Stimulated activated effector memory CD8-positive, alpha-beta T cell treated with anti-CD3 and anti-CD28 coated beads, Interleukin-12 subunit alpha, Interleukin-12 subunit beta, amount 100 ng/mL, for 72 hours (primary cell): ENCODE measurements at regions not wholly inside any gene's neighbourhood (a gene's known extent, or its start where the extent isn't known, plus 50 kb on each side); places are given as distances from the start of the nearest gene placed in this dataset.

Experiments
- ATAC-seq: fragments of 150-1000 bp; cut with Tn5 transposase; 2 replicates; pipeline ENCODE4 v1.10.0; 2021
- DNase-seq, 2 donors: peaks; one replicate each; pipeline ENCODE4 v3.0.0; 2021 to 2022; ENCODE audit warnings: low spot score in 2 of 2
- H3K27ac Mint-ChIP-seq: one replicate; pipeline ENCODE4 v1.8.0; 2022; ENCODE audit warnings: mild to moderate bottlenecking, mixed read lengths
- H3K36me3 Mint-ChIP-seq: one replicate; pipeline ENCODE4 v1.8.0; 2022; ENCODE audit warnings: mild to moderate bottlenecking, mixed read lengths
- H3K4me1 Mint-ChIP-seq: one replicate; pipeline ENCODE4 v1.8.0; 2022; ENCODE audit warnings: mixed read lengths
- H3K4me3 Mint-ChIP-seq: one replicate; pipeline ENCODE4 v1.8.0; 2022; ENCODE audit warnings: mild to moderate bottlenecking, mixed read lengths
- H3K9me3 Mint-ChIP-seq: one replicate; pipeline ENCODE4 v1.8.0; 2022; ENCODE audit warnings: mixed read lengths

DNA sequence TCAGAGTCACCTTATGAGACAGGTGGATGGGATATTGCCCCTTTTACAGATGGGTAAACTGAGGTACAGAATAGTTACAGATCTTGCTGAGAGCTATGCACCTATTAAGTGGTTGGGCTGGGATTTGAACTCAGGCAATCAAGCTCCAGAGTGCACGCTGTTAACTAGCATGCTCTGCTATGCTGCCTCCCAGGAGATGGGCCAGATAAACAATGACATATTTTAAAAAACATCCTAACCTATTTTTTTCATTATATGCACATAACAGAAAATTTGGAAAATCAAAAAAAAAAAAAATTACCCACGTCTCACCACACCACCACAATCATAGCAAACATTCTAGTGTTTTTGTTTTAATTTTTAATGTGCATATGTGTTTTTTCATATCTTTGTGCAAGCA, 123.4 kb upstream of the STC2 start:
- Mint-ChIP-seq H3K4me3 (no peak overlapping the region), H3K4me1 (no peaks in the 10 kb centered on the region), H3K9me3 (no peaks in the 10 kb centered on the region), H3K36me3 (no peaks in the 10 kb centered on the region), H3K27ac (no peak overlapping the region)
- ATAC-seq (no peak), DNase-seq (no peak)

DNA sequence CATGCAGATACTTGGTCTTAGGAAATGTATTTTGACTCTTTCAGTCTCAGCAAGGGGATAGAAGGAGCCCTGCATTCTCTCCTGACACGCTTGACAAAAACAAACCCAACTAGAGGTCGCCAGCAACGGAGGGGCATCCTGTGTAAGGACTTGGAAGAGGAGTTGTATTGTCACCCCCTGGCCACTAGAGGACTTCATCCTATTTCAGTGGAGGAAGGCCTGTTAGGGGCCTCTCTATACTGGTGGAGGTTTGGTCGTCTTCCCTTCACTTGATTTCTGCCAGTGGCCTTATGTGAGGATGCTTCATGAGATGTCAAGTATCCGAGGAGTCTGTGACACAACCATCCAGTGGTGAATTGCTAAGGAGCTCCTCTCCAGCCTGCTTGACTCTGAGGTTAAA, 122.8 kb upstream of the STC2 start:
- Mint-ChIP-seq H3K27ac (no peak overlapping the region), H3K4me3 (no peak overlapping the region), H3K36me3 (no peaks in the 10 kb centered on the region), H3K4me1 (no peaks in the 10 kb centered on the region), H3K9me3 (no peaks in the 10 kb centered on the region)
- ATAC-seq (no peak), DNase-seq (no peak)

DNA sequence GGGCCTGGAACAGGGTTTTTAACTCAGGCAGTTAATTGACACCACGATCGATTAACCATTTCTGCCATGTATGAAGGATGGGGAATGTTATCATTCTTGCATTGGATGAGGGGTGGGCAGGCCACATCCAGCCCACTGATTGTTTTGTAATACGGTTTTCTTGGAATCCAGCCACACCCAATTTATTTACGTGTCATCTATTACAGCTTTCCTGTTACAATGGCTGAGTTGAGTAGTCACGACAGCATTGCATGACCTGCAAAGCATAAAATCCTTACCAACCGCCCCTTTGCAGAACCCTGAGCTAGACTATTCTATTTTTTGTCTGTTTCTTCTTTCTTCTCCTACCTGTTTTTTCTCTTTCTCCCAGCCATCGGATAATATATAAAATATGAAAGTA, 122.0 kb upstream of the STC2 start:
- ATAC-seq (no peak), DNase-seq (no peak)
- Mint-ChIP-seq H3K27ac (no peak overlapping the region), H3K9me3 (no peaks in the 10 kb centered on the region), H3K36me3 (no peaks in the 10 kb centered on the region), H3K4me1 (no peaks in the 10 kb centered on the region), H3K4me3 (no peak overlapping the region)

DNA sequence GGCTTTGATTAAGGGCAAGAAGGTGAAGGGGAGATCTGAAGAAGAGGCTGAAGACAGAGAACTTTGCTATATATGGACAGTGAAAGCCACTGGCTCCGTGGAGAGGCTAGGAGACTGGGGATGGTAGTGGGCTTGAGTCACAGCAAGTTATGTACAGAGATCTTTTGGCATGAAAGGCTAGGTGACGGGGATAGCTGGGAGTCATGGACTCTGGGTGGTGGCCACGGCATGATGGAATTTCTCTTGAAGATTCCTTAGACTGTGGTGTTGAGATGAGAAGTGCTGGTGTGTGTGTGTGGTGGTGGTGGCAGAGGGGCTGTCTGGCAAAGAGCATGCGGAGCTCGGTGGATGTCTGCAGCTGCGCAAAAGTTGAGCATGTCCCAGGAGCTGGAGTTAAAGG, 120.6 kb upstream of the STC2 start:
- ATAC-seq = no peak
- Mint-ChIP-seq H3K27ac (no peak overlapping the region), H3K9me3 (no peaks in the 10 kb centered on the region), H3K4me3 (no peak overlapping the region), H3K36me3 (no peaks in the 10 kb centered on the region), H3K4me1 (no peaks in the 10 kb centered on the region)
- no peak for DNase-seq

DNA sequence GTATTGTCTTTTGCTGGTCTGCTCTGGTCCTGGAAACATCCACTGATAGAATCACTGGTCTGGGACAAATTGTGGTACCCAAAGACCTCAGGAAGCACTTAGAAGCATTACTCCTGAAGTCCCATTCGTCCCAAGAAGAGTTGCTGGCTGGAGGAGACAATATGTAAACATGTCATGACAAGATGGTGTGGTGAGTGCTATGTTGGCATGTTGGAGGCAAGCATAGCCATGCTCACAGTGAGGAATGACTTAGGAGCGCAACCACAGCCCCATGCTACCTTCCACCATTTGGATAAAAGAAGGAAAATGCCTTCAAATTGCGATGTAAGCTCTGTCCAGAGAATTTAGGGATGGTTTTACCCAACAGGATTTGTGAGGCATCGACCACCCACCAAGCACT, 115.8 kb upstream of the STC2 start:
- ATAC-seq (no peak), DNase-seq (no peak)
- no peak overlapping the region for H3K4me3 Mint-ChIP-seq
- no peaks in the 10 kb centered on the region for H3K9me3 Mint-ChIP-seq
- H3K4me1 Mint-ChIP-seq = no peaks in the 10 kb centered on the region
- no peaks in the 10 kb centered on the region for H3K36me3 Mint-ChIP-seq
- no peak overlapping the region for H3K27ac Mint-ChIP-seq

DNA sequence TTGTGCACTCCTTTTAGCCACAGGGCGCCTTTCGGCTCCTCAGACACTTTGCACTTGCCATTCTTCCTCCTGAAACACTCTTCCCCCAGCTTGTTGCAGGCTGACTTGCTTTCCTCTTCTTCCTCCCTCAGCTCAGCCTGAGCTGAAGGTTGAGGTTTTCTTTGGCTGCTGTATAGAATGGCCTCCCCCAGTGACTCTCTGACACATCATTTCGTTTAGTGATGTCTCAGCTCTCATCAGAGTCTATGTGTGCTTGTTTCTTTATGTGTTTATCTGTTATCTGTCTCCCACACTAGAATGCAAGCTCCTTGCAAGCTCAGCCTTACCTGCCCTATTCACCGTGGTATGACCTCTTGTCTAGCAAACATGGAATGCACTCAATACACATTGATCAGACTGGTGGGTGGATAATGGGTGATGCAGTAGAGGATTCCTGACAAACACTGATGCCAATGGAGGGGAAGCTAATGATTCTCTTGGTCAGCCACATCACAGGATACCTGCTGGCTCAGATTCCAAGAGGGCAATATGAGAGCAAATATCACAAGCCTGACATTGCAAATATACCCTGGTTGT, 112.9 kb upstream of the STC2 start:
- no peaks in the 10 kb centered on the region for H3K4me1 Mint-ChIP-seq
- no peak for DNase-seq
- H3K36me3 Mint-ChIP-seq = no peaks in the 10 kb centered on the region
- no peak overlapping the region for H3K27ac Mint-ChIP-seq
- no peaks in the 10 kb centered on the region for H3K9me3 Mint-ChIP-seq
- ATAC-seq = no peak
- no peak overlapping the region for H3K4me3 Mint-ChIP-seq

DNA sequence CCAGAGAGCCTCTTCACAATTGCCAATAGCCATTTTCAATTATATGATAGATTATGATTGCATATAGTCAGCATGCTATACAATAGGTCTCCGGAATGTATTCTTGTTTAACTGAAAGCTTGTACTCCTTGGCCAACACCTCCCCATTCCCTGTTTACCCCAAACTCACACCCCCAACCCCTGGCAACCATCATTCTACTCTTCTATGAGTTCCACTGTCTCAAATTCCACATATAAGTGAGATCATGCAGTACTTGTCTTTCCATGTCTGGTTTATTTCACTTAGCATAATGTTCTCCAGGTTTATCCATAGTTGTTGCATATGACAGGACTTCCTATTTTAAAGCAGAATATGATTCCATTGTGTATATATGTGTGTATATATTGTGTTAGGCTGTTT, 110.7 kb upstream of the STC2 start:
- ATAC-seq (no peak), DNase-seq (no peak)
- Mint-ChIP-seq H3K4me3 (no peak overlapping the region), H3K27ac (no peak overlapping the region), H3K36me3 (no peaks in the 10 kb centered on the region), H3K9me3 (peaks cover 3% of the 10 kb centered on the region), H3K4me1 (peaks cover 4% of the 10 kb centered on the region)

DNA sequence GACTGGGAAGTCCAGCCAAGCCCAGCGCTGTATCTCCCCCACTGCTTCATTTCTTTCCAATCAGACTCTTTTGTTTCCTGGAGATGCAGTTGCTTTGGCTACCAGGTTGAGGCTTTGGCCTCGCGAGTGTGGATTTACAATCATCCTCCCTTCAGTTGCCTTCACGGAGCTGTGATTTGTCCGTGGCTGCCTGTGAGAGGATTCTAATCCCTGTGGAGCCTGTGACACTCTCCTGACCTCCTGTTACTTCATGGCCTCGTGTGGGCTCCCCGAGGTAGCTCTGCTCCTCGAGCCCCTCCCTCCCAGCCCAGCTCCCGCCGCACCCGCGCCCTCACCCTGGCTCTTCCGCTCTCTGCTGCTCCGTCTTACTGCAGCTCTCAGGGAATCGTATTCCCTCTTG, 107.2 kb upstream of the STC2 start:
- H3K4me1 Mint-ChIP-seq = peaks cover 4% of the 10 kb centered on the region
- no peak overlapping the region for H3K4me3 Mint-ChIP-seq
- peaks cover 3% of the 10 kb centered on the region for H3K9me3 Mint-ChIP-seq
- H3K36me3 Mint-ChIP-seq = no peaks in the 10 kb centered on the region
- ATAC-seq (no peak), DNase-seq (no peak)
- H3K27ac Mint-ChIP-seq = peak overlapping the region; percentile 12

DNA sequence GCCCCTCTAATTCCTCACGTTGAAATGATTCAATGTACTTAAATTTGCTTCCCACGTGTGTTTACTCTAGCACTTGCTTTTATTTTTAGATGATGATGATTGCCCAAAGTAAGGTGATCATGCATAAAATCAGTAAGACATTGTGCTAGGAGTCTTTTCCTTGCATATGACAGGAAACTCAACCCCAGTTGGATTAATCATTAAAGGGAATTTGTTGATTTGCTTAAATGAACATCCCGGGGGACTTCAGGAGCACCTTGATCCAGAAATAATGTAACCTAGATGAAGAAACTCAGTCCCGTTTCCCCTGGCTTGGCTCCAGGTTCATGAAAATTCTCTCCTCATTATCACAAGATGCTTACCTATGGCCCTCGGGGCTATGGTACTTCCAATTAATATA, 106.1 kb upstream of the STC2 start:
- ATAC-seq = no peak
- Mint-ChIP-seq H3K9me3 (peaks cover 3% of the 10 kb centered on the region), H3K4me3 (no peak overlapping the region), H3K4me1 (peaks cover 4% of the 10 kb centered on the region), H3K27ac (no peak overlapping the region), H3K36me3 (no peaks in the 10 kb centered on the region)
- no peak for DNase-seq

DNA sequence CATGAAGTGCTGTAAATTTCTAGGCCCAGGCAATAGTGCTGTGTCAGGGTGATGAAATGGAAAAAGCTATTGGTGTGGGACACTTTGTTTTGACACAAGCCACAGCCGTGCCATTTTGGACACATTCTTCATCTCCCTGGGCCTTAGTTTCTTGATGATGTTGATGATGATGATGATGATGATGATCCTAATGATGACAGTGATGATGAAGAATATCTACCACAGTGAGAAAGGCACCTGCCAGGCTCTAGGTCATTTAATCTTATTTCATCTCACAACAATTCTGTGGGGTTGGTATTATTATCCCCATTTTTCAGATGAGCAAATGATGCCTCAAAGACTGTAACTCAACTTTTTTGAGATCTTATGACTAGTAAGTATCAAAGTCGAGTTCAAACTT, 102.2 kb upstream of the STC2 start:
- no peaks in the 10 kb centered on the region for H3K36me3 Mint-ChIP-seq

DNA sequence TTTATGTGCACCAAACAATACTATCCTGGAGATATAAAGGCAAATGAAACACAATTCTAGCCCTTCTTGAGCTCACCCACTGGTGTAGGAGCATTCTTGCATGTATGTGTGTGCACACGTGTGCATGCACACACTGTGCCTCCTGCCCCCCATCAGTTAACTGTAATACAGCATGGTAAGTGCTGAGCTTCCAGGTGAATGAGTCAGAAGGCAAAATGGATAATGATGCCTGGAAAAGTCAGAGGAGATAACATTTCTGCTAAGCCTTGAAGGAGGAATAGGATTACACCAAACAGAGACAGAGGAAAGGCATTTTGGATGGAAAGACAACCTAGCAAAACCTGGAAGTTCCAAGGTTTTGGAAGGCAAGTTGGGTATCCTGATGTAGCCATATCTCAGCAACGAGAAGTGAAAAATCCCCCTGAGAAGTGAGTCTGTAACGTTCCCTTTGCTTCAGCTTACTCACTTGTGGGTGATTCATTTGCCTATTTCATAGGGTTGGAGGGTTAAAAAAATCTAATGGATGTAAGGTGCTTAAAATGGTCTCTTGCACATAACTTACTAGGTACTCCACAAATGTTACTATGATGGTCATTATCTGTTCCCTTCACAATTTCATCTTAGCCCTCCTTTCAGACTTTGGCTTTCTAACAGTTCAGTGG, 101.4 kb upstream of the STC2 start:
- no peak overlapping the region for H3K27ac Mint-ChIP-seq
- H3K9me3 Mint-ChIP-seq = peaks cover 1% of the 10 kb centered on the region
- no peak overlapping the region for H3K4me3 Mint-ChIP-seq
- no peaks in the 10 kb centered on the region for H3K36me3 Mint-ChIP-seq
- H3K4me1 Mint-ChIP-seq = no peaks in the 10 kb centered on the region
- ATAC-seq (no peak), DNase-seq (no peak)

More for the DNA sequence above, 102.2 kb upstream of the STC2 start:
- H3K4me1 Mint-ChIP-seq = no peaks in the 10 kb centered on the region
- no peaks in the 10 kb centered on the region for H3K9me3 Mint-ChIP-seq
- H3K27ac Mint-ChIP-seq = no peak overlapping the region
- H3K4me3 Mint-ChIP-seq = no peak overlapping the region
- DNase-seq = no peak
- ATAC-seq = no peak

DNA sequence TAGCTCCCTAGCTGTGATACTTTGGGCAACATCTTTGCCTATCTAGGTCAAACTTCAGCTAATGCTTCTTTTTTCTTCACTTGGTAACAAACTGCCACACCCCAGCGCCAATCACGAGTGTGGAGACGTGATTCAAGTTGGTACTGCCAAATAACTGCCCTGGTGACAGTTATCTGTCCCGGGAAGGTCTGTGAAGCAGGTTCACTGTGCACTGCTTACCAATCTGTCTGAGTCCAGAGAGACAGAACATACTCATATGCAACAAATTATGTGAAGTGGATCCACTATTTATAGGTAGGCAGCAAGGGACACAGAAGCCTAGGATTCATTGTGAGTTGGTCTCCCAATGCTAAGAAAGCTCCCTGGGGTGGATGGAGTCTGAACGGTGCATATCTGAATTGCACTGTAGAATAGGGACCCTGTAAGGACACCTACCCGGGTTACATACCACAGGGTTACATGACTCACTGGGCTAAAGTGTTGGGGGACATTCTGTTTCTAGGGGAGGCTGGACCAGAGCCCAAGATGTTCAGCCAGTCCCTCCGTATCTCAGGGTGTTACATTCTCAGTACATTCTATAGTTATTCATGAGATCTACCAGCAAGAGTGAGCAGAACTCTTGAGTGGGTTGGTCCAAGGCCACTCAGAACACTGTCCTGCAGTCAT, 95.4 kb upstream of the STC2 start:
- Mint-ChIP-seq H3K36me3 (no peaks in the 10 kb centered on the region), H3K9me3 (peaks cover 8% of the 10 kb centered on the region), H3K27ac (no peak overlapping the region), H3K4me3 (no peak overlapping the region), H3K4me1 (no peaks in the 10 kb centered on the region)
- ATAC-seq (no peak), DNase-seq (no peak)

DNA sequence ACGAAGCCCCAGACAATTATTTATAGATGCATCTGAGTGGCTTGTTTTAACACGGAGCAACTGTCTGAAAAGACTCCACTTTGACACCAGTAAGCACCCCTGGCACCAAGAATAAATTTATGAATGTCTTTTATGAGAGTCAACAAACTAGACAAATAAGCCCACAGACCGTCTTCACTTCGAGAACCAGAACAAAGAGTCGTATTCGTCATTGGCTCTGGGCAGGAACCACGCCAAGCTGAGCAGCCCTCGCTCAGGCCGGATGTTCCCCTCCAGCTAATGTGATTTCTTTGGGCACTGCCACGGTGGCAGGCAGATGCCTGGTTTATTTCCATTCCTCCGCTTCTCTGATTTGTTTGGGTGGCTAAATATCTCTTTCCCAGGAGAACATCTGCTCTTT, 91.9 kb upstream of the STC2 start:
- no peaks in the 10 kb centered on the region for H3K4me1 Mint-ChIP-seq
- peaks cover 12% of the 10 kb centered on the region for H3K9me3 Mint-ChIP-seq
- H3K4me3 Mint-ChIP-seq = no peak overlapping the region
- ATAC-seq = no peak
- no peak for DNase-seq
- no peak overlapping the region for H3K27ac Mint-ChIP-seq
- no peaks in the 10 kb centered on the region for H3K36me3 Mint-ChIP-seq

DNA sequence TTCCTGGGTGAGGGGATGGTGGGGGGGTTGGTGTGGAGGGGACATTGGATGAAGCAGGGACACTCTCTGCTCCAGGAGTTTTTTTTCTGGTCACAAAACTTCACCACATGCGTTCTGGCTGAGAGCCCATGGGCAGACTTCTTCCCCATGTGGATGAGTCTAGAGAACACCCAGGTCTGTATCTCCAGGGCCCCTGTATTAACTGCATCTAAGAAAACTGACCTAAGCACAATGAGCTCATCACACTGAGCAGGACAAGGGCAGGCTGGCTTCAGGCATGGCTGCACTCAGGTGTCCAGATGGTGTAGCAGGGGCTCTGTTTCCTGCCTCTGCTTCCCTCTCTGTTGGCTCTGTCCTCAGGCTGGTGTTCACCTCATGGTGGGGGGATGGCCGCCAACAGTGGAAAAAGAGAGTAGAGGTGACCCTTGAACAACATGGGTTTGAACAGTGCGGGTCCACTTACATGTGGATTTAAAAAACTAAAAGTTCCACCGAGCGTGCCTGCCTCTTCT, 85.3 kb upstream of the STC2 start:
- peaks cover 4% of the 10 kb centered on the region for H3K9me3 Mint-ChIP-seq
- H3K27ac Mint-ChIP-seq = no peak overlapping the region
- no peaks in the 10 kb centered on the region for H3K4me1 Mint-ChIP-seq
- no peak for DNase-seq
- no peak for ATAC-seq
- no peak overlapping the region for H3K4me3 Mint-ChIP-seq
- H3K36me3 Mint-ChIP-seq = no peaks in the 10 kb centered on the region

DNA sequence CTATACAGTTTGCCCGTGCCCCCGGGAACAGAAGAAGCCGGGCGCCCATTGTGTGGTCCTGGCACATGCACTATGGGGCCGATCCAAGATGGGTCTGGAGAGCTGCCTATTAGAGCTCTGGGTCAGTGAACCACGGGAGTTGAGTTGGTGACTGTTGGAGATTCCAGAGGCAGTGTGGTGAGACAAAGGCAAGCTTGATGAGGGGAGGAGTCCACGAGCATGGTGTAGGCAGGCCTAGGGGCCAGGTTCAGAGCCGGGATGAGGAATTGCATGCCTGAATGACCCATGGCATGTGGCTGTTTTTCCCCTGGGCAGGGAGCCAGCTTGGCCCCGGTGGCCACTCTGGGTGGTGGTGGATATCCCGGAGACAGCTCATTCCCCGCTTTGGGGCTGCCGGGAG, 84.4 kb upstream of the STC2 start:
- Mint-ChIP-seq H3K27ac (no peak overlapping the region), H3K9me3 (peaks cover 4% of the 10 kb centered on the region), H3K4me1 (no peaks in the 10 kb centered on the region), H3K4me3 (no peak overlapping the region), H3K36me3 (no peaks in the 10 kb centered on the region)
- ATAC-seq (no peak), DNase-seq (no peak)
